ENCODE measurements at regions not wholly inside any gene's neighbourhood (a gene's known extent, or its start where the extent isn't known, plus 50 kb on each side); places are given as distances from the start of the nearest gene placed in this dataset.

DNA sequence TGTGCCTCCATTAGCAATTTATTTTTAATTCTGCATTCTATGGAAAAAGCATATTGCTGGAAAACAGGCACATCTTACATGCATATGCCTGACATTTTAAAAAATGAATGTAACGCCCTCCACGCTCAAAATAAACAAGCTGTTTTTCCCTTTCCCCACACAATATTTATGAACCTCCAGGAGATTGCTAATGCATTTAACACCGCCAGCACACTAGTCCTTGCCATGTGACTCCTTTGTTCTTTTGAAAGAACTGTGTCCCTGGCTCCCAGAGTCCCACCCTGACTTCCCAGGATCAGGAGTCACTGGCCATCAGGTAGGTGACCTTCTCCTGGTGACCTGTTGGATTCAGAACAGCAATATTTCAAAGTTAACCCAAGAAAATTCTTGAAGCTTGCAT lies 571.2 kb upstream of the CFAP20DC start:
- no peak for TF ChIP-seq POLR2A (IDR thresholded peaks at IDR 0.05)
- TF ChIP-seq, protein P1, sequence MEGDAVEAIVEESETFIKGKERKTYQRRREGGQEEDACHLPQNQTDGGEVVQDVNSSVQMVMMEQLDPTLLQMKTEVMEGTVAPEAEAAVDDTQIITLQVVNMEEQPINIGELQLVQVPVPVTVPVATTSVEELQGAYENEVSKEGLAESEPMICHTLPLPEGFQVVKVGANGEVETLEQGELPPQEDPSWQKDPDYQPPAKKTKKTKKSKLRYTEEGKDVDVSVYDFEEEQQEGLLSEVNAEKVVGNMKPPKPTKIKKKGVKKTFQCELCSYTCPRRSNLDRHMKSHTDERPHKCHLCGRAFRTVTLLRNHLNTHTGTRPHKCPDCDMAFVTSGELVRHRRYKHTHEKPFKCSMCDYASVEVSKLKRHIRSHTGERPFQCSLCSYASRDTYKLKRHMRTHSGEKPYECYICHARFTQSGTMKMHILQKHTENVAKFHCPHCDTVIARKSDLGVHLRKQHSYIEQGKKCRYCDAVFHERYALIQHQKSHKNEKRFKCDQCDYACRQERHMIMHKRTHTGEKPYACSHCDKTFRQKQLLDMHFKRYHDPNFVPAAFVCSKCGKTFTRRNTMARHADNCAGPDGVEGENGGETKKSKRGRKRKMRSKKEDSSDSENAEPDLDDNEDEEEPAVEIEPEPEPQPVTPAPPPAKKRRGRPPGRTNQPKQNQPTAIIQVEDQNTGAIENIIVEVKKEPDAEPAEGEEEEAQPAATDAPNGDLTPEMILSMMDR (IDR thresholded peaks at IDR 0.05) = no peak
- TF ChIP-seq POLR2AphosphoS5 (IDR thresholded peaks at IDR 0.05) = no peak

Data from sigmoid colon (tissue), 4 donors.